ENCODE measurements at regions not wholly inside any gene's neighbourhood (a gene's known extent, or its start where the extent isn't known, plus 50 kb on each side); places are given as distances from the start of the nearest gene placed in this dataset.
"Not testable (repeated sequence)": the region's sequence is repeated elsewhere in the genome, so short reads cannot be mapped to it uniquely, and the experiment has no call there.

DNA sequence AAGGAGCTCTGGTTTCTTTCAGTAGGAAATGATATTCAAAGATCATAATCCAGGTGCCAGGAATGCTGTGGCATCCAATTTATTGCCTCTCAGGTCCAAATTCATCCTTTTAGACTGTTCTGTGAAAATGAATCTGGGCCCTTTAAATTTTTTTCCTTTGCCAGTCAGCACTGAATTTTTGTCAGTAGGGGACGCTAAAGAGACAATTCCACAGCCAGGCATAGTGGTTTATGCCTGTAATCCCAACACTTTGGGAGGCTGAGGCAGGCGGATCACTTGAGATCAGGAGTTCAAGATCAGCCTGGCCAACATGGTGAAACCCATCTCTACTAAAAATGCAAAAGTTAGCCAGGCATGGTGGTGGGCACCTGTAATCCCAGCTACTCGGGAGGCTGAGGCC lies 60.9 kb upstream of the USP9X start:
- peak; percentile 14 for TF ChIP-seq CTCF (IDR thresholded peaks at IDR 0.05; ENCODE audit: borderline replicate concordance, extremely low read depth, low read length, poor library complexity, severe bottlenecking)
- TF ChIP-seq EZH2 (IDR thresholded peaks at IDR 0.05; ENCODE audit: borderline replicate concordance, low read depth, low read length, severe bottlenecking) = not testable (repeated sequence)
